Testis (tissue), 2 donors: ENCODE measurements at regions not wholly inside any gene's neighbourhood (a gene's known extent, or its start where the extent isn't known, plus 50 kb on each side); places are given as distances from the start of the nearest gene placed in this dataset.

Source experiments
- CTCF ChIP-seq, 3 experiments: fragments of 450-650 bp in 2 of 3; fragments of 200-600 bp in 1 of 3; sonication (generic) in 1 of 3; IDR thresholded peaks; one replicate each; pipeline ENCODE4 v1.5.1; 2016 to 2019; ENCODE audit warnings: antibody characterized with exemption in 3 of 3, mild to moderate bottlenecking in 2 of 3, moderate library complexity in 1 of 3
- POLR2A ChIP-seq: fragments of 450-650 bp; IDR thresholded peaks from one replicate; pipeline ENCODE4 v1.6.1; 2017; ENCODE audit warnings: antibody characterized with exemption, mild to moderate bottlenecking, moderate library complexity

GRCh38 chr11:92357344-92357743 lies 132.7 kb downstream of the FAT3 start:
- TF ChIP-seq POLR2A (no peak), CTCF (IDR thresholded peaks at IDR 0.05) (no peak)
